Suppressor macrophage (primary cell): ENCODE measurements at regions not wholly inside any gene's neighbourhood (a gene's known extent, or its start where the extent isn't known, plus 50 kb on each side); places are given as distances from the start of the nearest gene placed in this dataset.

ENCODE experiments used
- DNase-seq, 4 experiments: peaks; one replicate each; pipeline ENCODE4 v3.0.0-alpha.2; 2020 to 2022

DNA sequence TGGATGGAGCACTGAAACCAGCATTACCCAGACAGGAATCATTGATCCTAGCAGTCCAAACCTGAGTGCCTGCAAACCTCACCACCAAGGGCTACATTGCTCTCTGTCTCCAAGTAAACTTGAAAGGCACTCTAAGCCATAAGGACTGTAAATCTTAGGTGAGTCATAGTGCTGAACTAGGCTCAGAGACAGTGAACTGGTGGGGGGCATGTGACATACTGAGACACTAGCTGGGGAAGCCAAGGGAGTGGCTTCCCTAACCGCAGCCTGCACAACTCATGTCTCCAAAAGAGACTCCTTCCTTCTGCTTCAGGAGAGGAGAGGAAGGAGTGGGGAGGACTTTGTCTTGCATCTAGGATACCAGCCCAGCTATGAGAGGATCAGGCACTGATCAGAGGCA is 235.5 kb upstream of the ACTRT1 start:
- DNase-seq = no peak

DNA sequence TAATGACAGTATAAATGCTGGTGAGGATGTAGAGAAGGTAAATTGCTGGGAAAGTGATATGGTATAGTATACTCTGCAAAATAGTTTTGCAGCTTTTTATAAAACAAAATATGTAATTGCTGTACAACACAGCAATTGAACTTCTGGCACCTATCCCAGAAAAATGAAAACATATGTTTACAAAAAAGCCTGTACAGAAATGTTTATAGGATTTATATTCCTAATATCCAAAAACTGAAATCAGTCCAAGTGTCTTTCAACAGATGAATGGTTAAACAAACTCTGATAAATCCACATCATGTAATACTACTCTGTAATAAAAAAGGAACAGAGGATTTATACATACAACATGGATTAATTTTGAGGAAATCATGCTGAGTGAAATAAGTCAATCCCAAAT is 198.4 kb upstream of the ACTRT1 start:
- no peak for DNase-seq

DNA sequence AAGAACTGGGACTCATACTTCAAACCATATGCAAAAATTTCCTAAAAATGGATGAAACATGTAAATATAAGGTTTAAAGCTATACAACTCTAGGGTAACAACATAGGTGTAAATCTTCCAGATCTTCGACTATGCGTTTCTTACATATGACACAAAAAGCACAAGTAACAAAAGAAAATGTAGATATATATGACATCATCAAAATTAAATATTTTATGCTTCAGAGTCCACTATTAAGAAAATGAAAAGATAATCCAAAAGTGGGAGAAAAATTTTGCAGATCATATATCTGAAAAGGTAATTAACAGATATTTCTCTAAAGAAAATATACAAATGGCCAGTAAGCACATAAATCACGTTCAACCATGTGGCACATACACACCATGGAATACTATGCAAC is 164.2 kb upstream of the ACTRT1 start:
- no peak for DNase-seq

DNA sequence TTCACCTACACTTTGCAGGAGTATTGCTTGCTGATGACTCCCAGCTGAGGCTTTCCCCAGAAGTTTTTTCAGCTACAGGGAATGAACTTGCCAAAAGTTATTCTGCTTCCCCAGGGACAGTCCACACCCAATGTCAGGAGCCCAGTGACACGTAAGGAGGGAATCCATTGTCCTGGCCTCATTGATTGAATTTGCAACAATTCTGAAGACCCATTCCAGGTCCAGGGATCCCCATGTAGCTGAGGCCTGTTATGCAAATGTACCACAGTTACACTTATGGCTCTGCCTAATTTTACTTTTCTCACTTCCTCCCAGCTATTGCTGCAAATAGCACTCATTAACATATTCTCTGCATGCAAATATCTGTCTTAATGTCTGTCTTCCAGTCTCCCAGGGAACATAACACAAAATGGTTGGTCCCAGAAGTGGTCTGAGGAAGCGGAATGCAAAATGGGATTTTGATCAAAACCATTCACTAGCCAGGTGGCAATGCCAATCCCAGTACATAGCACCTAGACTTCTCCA is 113.7 kb upstream of the ACTRT1 start:
- DNase-seq = no peak

DNA sequence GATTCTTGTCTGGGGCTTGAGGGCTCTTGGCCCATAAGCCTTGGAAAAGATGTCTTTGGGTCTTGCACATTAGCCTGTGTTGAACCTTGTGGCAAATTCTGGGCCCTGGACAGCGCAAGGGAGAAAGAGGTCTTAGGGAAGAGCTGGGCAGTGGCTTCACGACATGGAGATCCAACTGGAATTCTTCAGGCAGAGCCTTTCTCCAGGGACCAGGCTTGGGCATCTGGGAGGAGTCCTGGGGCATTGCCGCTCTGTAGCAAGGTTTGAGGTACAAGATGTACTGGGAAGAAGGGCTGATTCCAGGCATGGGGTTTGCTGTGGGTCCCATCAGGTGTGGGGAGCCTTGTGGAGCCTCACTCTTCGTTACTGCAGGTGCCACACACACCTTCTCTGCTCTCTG is 104.0 kb upstream of the ACTRT1 start:
- no peak for DNase-seq

DNA sequence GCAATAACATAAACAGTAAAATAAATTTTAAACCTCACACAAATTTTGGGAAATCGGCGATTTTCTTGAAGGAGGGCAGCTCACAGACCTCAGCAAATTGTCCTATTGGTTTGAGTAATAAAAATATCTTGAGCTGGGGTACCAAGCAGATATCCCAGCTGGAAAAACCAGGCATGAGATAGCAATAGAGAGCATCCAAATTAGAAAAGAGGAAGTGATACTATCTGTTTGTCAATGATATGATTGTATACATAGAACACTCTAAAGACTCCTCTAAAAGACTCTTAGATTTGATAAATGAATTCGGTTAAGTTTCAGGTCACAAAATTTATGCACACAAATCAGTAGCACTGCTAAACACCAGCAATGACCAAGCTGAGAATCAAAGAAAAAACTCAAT is 90.5 kb upstream of the ACTRT1 start:
- no peak for DNase-seq

DNA sequence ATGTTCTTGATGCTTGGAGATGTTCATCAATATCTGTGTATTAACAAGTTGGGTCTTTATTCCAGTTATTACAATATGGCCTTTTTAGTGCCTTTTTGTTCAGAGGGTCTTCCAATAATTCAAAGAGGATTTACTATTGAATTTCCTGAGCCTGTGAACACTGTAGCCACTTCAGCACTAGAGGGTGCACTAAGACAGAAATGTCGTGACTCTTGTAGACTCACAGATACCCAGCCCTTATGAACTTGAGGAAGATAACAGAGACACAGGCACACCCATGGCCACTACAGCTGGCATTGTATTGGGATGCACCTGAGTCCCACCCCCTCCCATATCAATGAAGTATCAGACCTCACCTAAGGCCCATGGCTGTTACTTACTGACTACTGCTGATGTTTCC is 54.4 kb upstream of the ACTRT1 start:
- DNase-seq = peak in 1 of 4 experiments; percentile 0

DNA sequence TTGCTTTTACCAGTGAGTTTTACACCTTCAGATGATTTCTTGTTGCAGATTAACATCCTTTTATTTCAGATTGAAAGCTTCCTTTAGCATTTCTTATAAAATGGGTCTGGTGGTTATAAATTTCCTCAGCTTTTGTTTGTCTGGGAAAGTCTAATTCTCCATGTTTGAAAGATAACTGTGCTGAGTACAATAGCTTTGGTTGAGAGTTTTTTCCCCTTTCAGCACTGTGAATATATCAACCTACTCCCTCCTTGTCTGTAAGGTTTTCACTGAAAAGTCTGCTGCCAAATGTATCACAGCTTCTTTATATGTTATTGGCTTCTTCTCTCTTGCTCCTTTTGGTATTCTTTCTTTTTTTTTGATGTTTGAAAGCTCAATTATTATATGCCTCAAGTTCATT is 53.5 kb upstream of the ACTRT1 start:
- no peak for DNase-seq
